A549 (cell line): ENCODE measurements at regions not wholly inside any gene's neighbourhood (a gene's known extent, or its start where the extent isn't known, plus 50 kb on each side); places are given as distances from the start of the nearest gene placed in this dataset.

Experiments used
- JUNB ChIP-seq: fragments of >200 bp; sonication (Bioruptor Twin); formaldehyde crosslinking; IDR thresholded peaks from 2 replicates; pipeline ENCODE4 v1.6.1; 2016
- MAX ChIP-seq: IDR thresholded peaks from 2 replicates; pipeline ENCODE4 v1.6.1; 2012
- MYC ChIP-seq: IDR thresholded peaks from 2 replicates; pipeline ENCODE4 v1.6.1; 2012; ENCODE audit warnings: mild to moderate bottlenecking, inconsistent platforms, low read length, improper control_type of control experiment, borderline replicate concordance
- NR3C1 ChIP-seq: fragments of >200 bp; sonication (Bioruptor Twin); formaldehyde crosslinking; IDR thresholded peaks from 3 replicates; pipeline ENCODE4 v1.6.1; 2017
- POLR2A ChIP-seq: IDR thresholded peaks from 2 replicates; pipeline ENCODE4 v1.6.1; 2012; ENCODE audit warnings: mild to moderate bottlenecking, low read length
- RCOR1 ChIP-seq: fragments of 150-350 bp; IDR thresholded peaks from 2 replicates; pipeline ENCODE4 v1.6.1; 2014; ENCODE audit warnings: antibody characterized with exemption, low read length, low read depth
- SMC3 ChIP-seq: fragments of >200 bp; sonication (Bioruptor Twin); formaldehyde crosslinking; IDR thresholded peaks from 3 replicates; pipeline ENCODE4 v1.6.1; 2018; ENCODE audit warnings: inconsistent platforms
- USF2 ChIP-seq: fragments of 450-650 bp; IDR thresholded peaks from 2 replicates; pipeline ENCODE4 v1.6.1; 2014; ENCODE audit warnings: antibody characterized with exemption
- TF ChIP-seq, protein P1 (sequence below): fragments of >200 bp; sonication (Bioruptor Twin); formaldehyde crosslinking; IDR thresholded peaks from 3 replicates; pipeline ENCODE4 v1.5.1; 2016

- no peak for TF ChIP-seq NR3C1
- TF ChIP-seq MYC = no peak
- TF ChIP-seq JUNB = no peak
- TF ChIP-seq, protein P1, sequence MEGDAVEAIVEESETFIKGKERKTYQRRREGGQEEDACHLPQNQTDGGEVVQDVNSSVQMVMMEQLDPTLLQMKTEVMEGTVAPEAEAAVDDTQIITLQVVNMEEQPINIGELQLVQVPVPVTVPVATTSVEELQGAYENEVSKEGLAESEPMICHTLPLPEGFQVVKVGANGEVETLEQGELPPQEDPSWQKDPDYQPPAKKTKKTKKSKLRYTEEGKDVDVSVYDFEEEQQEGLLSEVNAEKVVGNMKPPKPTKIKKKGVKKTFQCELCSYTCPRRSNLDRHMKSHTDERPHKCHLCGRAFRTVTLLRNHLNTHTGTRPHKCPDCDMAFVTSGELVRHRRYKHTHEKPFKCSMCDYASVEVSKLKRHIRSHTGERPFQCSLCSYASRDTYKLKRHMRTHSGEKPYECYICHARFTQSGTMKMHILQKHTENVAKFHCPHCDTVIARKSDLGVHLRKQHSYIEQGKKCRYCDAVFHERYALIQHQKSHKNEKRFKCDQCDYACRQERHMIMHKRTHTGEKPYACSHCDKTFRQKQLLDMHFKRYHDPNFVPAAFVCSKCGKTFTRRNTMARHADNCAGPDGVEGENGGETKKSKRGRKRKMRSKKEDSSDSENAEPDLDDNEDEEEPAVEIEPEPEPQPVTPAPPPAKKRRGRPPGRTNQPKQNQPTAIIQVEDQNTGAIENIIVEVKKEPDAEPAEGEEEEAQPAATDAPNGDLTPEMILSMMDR = no peak
- no peak for TF ChIP-seq USF2
- TF ChIP-seq POLR2A = no peak
- no peak for TF ChIP-seq MAX
- no peak for TF ChIP-seq SMC3
- no peak for TF ChIP-seq RCOR1
Measured at GRCh38 chr6:2597991-2598390, 152.7 kb downstream of the MYLK4 start.
